ENCODE measurements at regions not wholly inside any gene's neighbourhood (a gene's known extent, or its start where the extent isn't known, plus 50 kb on each side); places are given as distances from the start of the nearest gene placed in this dataset.

- Histone ChIP-seq H4K91ac (ENCODE audit: low read depth, low read length, poor library complexity) (no peak overlapping the region), H3K79me1 (ENCODE audit: low read depth, low read length) (no peaks in the 10 kb centered on the region), H3K36me3 (replicated peaks in 1 of 2; ENCODE audit: control insufficient read depth in 2 of 2, insufficient read depth in 2 of 2, low read length in 2 of 2) (no peaks in the 10 kb centered on the region), H3K23ac (ENCODE audit: low read depth, low read length, poor library complexity) (no peak overlapping the region), H3K4me1 (ENCODE audit: control insufficient read depth in 2 of 2, insufficient read depth in 1 of 2, low read depth in 1 of 2, low read length in 2 of 2) (no peaks in the 10 kb centered on the region), H2AFZ (ENCODE audit: low read length) (peak overlapping the region; percentile 59), H3K9ac (ENCODE audit: low read depth, low read length, poor library complexity) (no peak overlapping the region), H3K4me2 (ENCODE audit: insufficient read depth, low read length, poor library complexity, severe bottlenecking) (no peak overlapping the region), H2BK5ac (ENCODE audit: low read length) (no peak overlapping the region), H3K27me3 (ENCODE audit: control insufficient read depth in 3 of 3, insufficient read depth in 3 of 3, low read depth in 1 of 3, low read length in 3 of 3) (no peaks in the 10 kb centered on the region), H2BK12ac (ENCODE audit: low read length) (no peak overlapping the region), H4K8ac (ENCODE audit: low read depth, low read length) (no peak overlapping the region), H2BK15ac (ENCODE audit: low read length) (no peak overlapping the region), H3K14ac (ENCODE audit: low read length) (no peak overlapping the region), H3K4me3 (ENCODE audit: low read length in 2 of 2) (no peak overlapping the region), H3K27ac (replicated peaks; ENCODE audit: low read length) (no peak overlapping the region), H3K9me3 (replicated peaks in 1 of 2; ENCODE audit: control insufficient read depth in 2 of 2, insufficient read depth in 1 of 2, low read depth in 1 of 2, low read length in 2 of 2) (no peaks in the 10 kb centered on the region), H3K18ac (ENCODE audit: low read length) (no peak overlapping the region), H2AK5ac (ENCODE audit: low read depth, low read length) (no peak overlapping the region), H2BK120ac (ENCODE audit: low read depth, low read length) (no peak overlapping the region), H3K4ac (ENCODE audit: low read length) (no peak overlapping the region)
- DNase-seq (ENCODE audit: low spot score), result no peak
- no CpG with 5 or more reads among the region's 6 CpGs for WGBS, 2 donors (ENCODE audit: extremely low coverage in 2 of 2, insufficient read length in 2 of 2, insufficient replicate concordance in 1 of 2)
Observed at GRCh38 chr7:152571068-152571467, 104.9 kb downstream of the XRCC2 start.

GRCh38 chr7:152568972-152569371 lies 107.0 kb downstream of the XRCC2 start:
- Histone ChIP-seq H2BK15ac (ENCODE audit: low read length) (no peak overlapping the region), H3K27me3 (ENCODE audit: control insufficient read depth in 3 of 3, insufficient read depth in 3 of 3, low read depth in 1 of 3, low read length in 3 of 3) (peaks cover 0 to 9% (median 0%) of the 10 kb centered on the region in 3 experiments), H2AFZ (ENCODE audit: low read length) (no peak overlapping the region), H2AK5ac (ENCODE audit: low read depth, low read length) (no peak overlapping the region), H3K4me1 (ENCODE audit: control insufficient read depth in 2 of 2, insufficient read depth in 1 of 2, low read depth in 1 of 2, low read length in 2 of 2) (no peaks in the 10 kb centered on the region), H3K9me3 (replicated peaks in 1 of 2; ENCODE audit: control insufficient read depth in 2 of 2, insufficient read depth in 1 of 2, low read depth in 1 of 2, low read length in 2 of 2) (no peaks in the 10 kb centered on the region), H3K36me3 (replicated peaks in 1 of 2; ENCODE audit: control insufficient read depth in 2 of 2, insufficient read depth in 2 of 2, low read length in 2 of 2) (no peaks in the 10 kb centered on the region), H4K8ac (ENCODE audit: low read depth, low read length) (no peak overlapping the region), H2BK120ac (ENCODE audit: low read depth, low read length) (no peak overlapping the region), H3K4ac (ENCODE audit: low read length) (no peak overlapping the region), H3K14ac (ENCODE audit: low read length) (no peak overlapping the region), H3K27ac (replicated peaks; ENCODE audit: low read length) (no peak overlapping the region), H4K91ac (ENCODE audit: low read depth, low read length, poor library complexity) (no peak overlapping the region), H3K23ac (ENCODE audit: low read depth, low read length, poor library complexity) (no peak overlapping the region), H3K4me3 (ENCODE audit: low read length in 2 of 2) (no peak overlapping the region), H2BK12ac (ENCODE audit: low read length) (no peak overlapping the region), H3K9ac (ENCODE audit: low read depth, low read length, poor library complexity) (no peak overlapping the region), H3K18ac (ENCODE audit: low read length) (no peak overlapping the region), H2BK5ac (ENCODE audit: low read length) (no peak overlapping the region), H3K79me1 (ENCODE audit: low read depth, low read length) (no peaks in the 10 kb centered on the region), H3K4me2 (ENCODE audit: insufficient read depth, low read length, poor library complexity, severe bottlenecking) (no peak overlapping the region)
- WGBS, 2 donors (ENCODE audit: extremely low coverage in 2 of 2, insufficient read length in 2 of 2, insufficient replicate concordance in 1 of 2), result no CpG with 5 or more reads among the region's 6 CpGs
- no peak for DNase-seq (ENCODE audit: low spot score)

GRCh38 chr7:152565731-152566130 lies 110.2 kb downstream of the XRCC2 start:
- Histone ChIP-seq H3K4ac (ENCODE audit: low read length) (no peak overlapping the region), H2BK120ac (ENCODE audit: low read depth, low read length) (no peak overlapping the region), H3K23ac (ENCODE audit: low read depth, low read length, poor library complexity) (no peak overlapping the region), H3K18ac (ENCODE audit: low read length) (peak overlapping the region; percentile 17), H3K4me3 (ENCODE audit: low read length in 2 of 2) (no peak overlapping the region), H3K9me3 (replicated peaks in 1 of 2; ENCODE audit: control insufficient read depth in 2 of 2, insufficient read depth in 1 of 2, low read depth in 1 of 2, low read length in 2 of 2) (no peaks in the 10 kb centered on the region), H3K79me1 (ENCODE audit: low read depth, low read length) (no peaks in the 10 kb centered on the region), H3K14ac (ENCODE audit: low read length) (no peak overlapping the region), H4K8ac (ENCODE audit: low read depth, low read length) (no peak overlapping the region), H3K9ac (ENCODE audit: low read depth, low read length, poor library complexity) (no peak overlapping the region), H3K4me2 (ENCODE audit: insufficient read depth, low read length, poor library complexity, severe bottlenecking) (no peak overlapping the region), H2BK5ac (ENCODE audit: low read length) (no peak overlapping the region), H2AK5ac (ENCODE audit: low read depth, low read length) (no peak overlapping the region), H3K27ac (replicated peaks; ENCODE audit: low read length) (no peak overlapping the region), H2AFZ (ENCODE audit: low read length) (peak overlapping the region; percentile 38), H3K27me3 (ENCODE audit: control insufficient read depth in 3 of 3, insufficient read depth in 3 of 3, low read depth in 1 of 3, low read length in 3 of 3) (peaks cover 0 to 9% (median 0%) of the 10 kb centered on the region in 3 experiments), H4K91ac (ENCODE audit: low read depth, low read length, poor library complexity) (no peak overlapping the region), H2BK12ac (ENCODE audit: low read length) (no peak overlapping the region), H3K36me3 (replicated peaks in 1 of 2; ENCODE audit: control insufficient read depth in 2 of 2, insufficient read depth in 2 of 2, low read length in 2 of 2) (no peaks in the 10 kb centered on the region), H3K4me1 (ENCODE audit: control insufficient read depth in 2 of 2, insufficient read depth in 1 of 2, low read depth in 1 of 2, low read length in 2 of 2) (no peaks in the 10 kb centered on the region), H2BK15ac (ENCODE audit: low read length) (no peak overlapping the region)
- DNase-seq (ENCODE audit: low spot score), result no peak
- WGBS, 2 donors (ENCODE audit: extremely low coverage in 2 of 2, insufficient read length in 2 of 2, insufficient replicate concordance in 1 of 2), result no CpG with 5 or more reads among the region's 13 CpGs

GRCh38 chr7:152564656-152565250 lies 111.2 kb downstream of the XRCC2 start:
- no peak overlapping the region for H3K18ac ChIP-seq (ENCODE audit: low read length)
- H2BK15ac ChIP-seq (ENCODE audit: low read length), result no peak overlapping the region
- no peak for DNase-seq (ENCODE audit: low spot score)
- H3K4me2 ChIP-seq (ENCODE audit: insufficient read depth, low read length, poor library complexity, severe bottlenecking), result no peak overlapping the region
- no peak overlapping the region for H3K4ac ChIP-seq (ENCODE audit: low read length)
- H3K27me3 ChIP-seq (ENCODE audit: control insufficient read depth in 3 of 3, insufficient read depth in 3 of 3, low read depth in 1 of 3, low read length in 3 of 3), result peaks cover 0 to 9% (median 0%) of the 10 kb centered on the region in 3 experiments
- H3K79me1 ChIP-seq (ENCODE audit: low read depth, low read length), result no peaks in the 10 kb centered on the region
- WGBS, 2 donors (ENCODE audit: extremely low coverage in 2 of 2, insufficient read length in 2 of 2, insufficient replicate concordance in 1 of 2), result no CpG with 5 or more reads among the region's 8 CpGs
- no peak overlapping the region for H2AK5ac ChIP-seq (ENCODE audit: low read depth, low read length)
- no peak overlapping the region for H2AFZ ChIP-seq (ENCODE audit: low read length)
- H2BK12ac ChIP-seq (ENCODE audit: low read length), result no peak overlapping the region
- no peak overlapping the region for H4K91ac ChIP-seq (ENCODE audit: low read depth, low read length, poor library complexity)
- H3K4me1 ChIP-seq (ENCODE audit: control insufficient read depth in 2 of 2, insufficient read depth in 1 of 2, low read depth in 1 of 2, low read length in 2 of 2), result no peaks in the 10 kb centered on the region
- H3K27ac ChIP-seq (replicated peaks; ENCODE audit: low read length), result no peak overlapping the region
- H2BK120ac ChIP-seq (ENCODE audit: low read depth, low read length), result no peak overlapping the region
- no peaks in the 10 kb centered on the region for H3K9me3 ChIP-seq (replicated peaks in 1 of 2; ENCODE audit: control insufficient read depth in 2 of 2, insufficient read depth in 1 of 2, low read depth in 1 of 2, low read length in 2 of 2)
- H3K14ac ChIP-seq (ENCODE audit: low read length), result no peak overlapping the region
- no peak overlapping the region for H3K4me3 ChIP-seq (ENCODE audit: low read length in 2 of 2)
- H2BK5ac ChIP-seq (ENCODE audit: low read length), result no peak overlapping the region
- H3K23ac ChIP-seq (ENCODE audit: low read depth, low read length, poor library complexity), result no peak overlapping the region
- no peak overlapping the region for H3K9ac ChIP-seq (ENCODE audit: low read depth, low read length, poor library complexity)
- no peaks in the 10 kb centered on the region for H3K36me3 ChIP-seq (replicated peaks in 1 of 2; ENCODE audit: control insufficient read depth in 2 of 2, insufficient read depth in 2 of 2, low read length in 2 of 2)
- no peak overlapping the region for H4K8ac ChIP-seq (ENCODE audit: low read depth, low read length)
